Activated T-cell treated with anti-CD3 and anti-CD28 coated beads, Interleukin-2, amount 50 U/mL, for 72 hours (primary cell): ENCODE measurements at regions not wholly inside any gene's neighbourhood (a gene's known extent, or its start where the extent isn't known, plus 50 kb on each side); places are given as distances from the start of the nearest gene placed in this dataset.

Experiments used
- ATAC-seq, 2 donors: fragments of 150-1000 bp; cut with Tn5 transposase; replicated peaks in 1 of 2; 2 replicates each; pipeline ENCODE4 v1.10.0; 2021; ENCODE audit warnings: moderate library complexity in 2 of 2, mild to moderate bottlenecking in 1 of 2
- DNase-seq, 2 donors: peaks; one replicate each; pipeline ENCODE4 v3.0.0; 2021 to 2022; ENCODE audit warnings: mixed read lengths in 1 of 2
- H3K27ac Mint-ChIP-seq: one replicate; pipeline ENCODE4 v1.8.0; 2022; ENCODE audit warnings: mild to moderate bottlenecking, moderate library complexity, mixed read lengths
- H3K27me3 Mint-ChIP-seq: one replicate; pipeline ENCODE4 v1.8.0; 2022; ENCODE audit warnings: low read depth, mixed read lengths
- H3K36me3 Mint-ChIP-seq, 2 donors: one replicate each; pipeline ENCODE4 v1.8.0; 2022; ENCODE audit warnings: mixed read lengths in 2 of 2, mild to moderate bottlenecking in 1 of 2; ENCODE audit not compliant: insufficient read depth in 2 of 2
- H3K4me1 Mint-ChIP-seq: one replicate; pipeline ENCODE4 v1.8.0; 2022; ENCODE audit warnings: low read depth, mixed read lengths
- H3K4me3 Mint-ChIP-seq, 2 donors: one replicate each; pipeline ENCODE4 v1.8.0; 2022; ENCODE audit warnings: mild to moderate bottlenecking in 2 of 2, mixed read lengths in 2 of 2, moderate library complexity in 2 of 2
- H3K9me3 Mint-ChIP-seq, 2 donors: one replicate each; pipeline ENCODE4 v1.8.0; 2022; ENCODE audit warnings: mixed read lengths in 2 of 2

GRCh38 chr6:79335133-79335674 is 100.7 kb upstream of the HMGN3 start:
- Mint-ChIP-seq H3K4me3 (peak overlapping the region; percentile 35 to 77), H3K27ac (peak overlapping the region; percentile 75), H3K9me3 (peaks cover 0 to 2% of the 10 kb centered on the region in 2 donors), H3K4me1 (peaks cover 21% of the 10 kb centered on the region), H3K27me3 (peaks cover 25% of the 10 kb centered on the region), H3K36me3 (peaks cover 0 to 2% of the 10 kb centered on the region in 2 donors)
- ATAC-seq (peak; percentile 71 to 72), DNase-seq (peak in 1 of 2 donors; percentile 21)

DNA sequence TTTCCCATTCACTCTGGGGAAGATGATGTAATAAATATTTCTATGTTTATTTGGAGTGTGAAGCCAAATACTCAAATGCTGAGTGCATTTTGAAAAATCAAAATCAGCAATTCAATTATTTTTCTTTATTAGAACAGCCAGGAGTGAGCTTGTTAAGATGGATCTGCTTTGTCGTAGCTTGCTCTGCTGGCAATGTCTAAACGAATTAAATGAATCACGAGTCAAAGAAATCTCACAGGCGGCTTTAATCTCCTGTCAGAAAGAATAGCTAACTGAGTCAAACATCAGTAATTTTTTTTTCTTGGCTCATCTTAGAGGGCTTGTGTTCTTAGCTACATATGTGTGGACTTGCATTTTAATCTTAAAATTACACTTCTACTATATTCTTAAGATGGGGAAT is 100.2 kb upstream of the HMGN3 start:
- ATAC-seq (no peak), DNase-seq (no peak)
- Mint-ChIP-seq H3K4me1 (peaks cover 21% of the 10 kb centered on the region), H3K9me3 (peaks cover 0 to 2% of the 10 kb centered on the region in 2 donors), H3K4me3 (peak overlapping the region; percentile 35 to 77), H3K27ac (peak overlapping the region; percentile 75), H3K27me3 (peaks cover 25% of the 10 kb centered on the region), H3K36me3 (peaks cover 0 to 2% of the 10 kb centered on the region in 2 donors)

DNA sequence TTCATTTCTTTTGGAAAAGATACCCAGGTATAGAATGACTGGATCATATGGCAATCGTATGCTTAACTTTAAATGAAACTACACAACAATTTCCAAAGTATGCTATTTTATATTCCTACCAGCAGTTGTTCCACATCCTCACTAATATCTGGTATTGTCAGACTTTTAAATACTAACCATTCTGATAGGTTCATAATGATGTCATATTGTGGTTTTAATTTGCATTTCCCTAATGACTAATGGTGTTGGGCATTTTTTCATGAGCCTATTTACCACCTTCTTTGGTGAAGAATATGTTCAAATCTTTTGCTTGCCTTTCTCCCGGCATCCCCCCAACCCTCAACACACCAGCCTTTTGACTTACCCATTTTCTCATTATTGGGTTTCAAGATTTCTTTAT is 96.2 kb upstream of the HMGN3 start:
- H3K27me3 Mint-ChIP-seq = peaks cover 27% of the 10 kb centered on the region
- ATAC-seq (no peak), DNase-seq (no peak)
- peaks cover 0 to 2% of the 10 kb centered on the region in 2 donors for H3K9me3 Mint-ChIP-seq
- peaks cover 0 to 2% of the 10 kb centered on the region in 2 donors for H3K36me3 Mint-ChIP-seq
- no peak overlapping the region for H3K27ac Mint-ChIP-seq
- H3K4me3 Mint-ChIP-seq = peak overlapping the region in 1 of 2 donors; percentile 16
- H3K4me1 Mint-ChIP-seq = peaks cover 21% of the 10 kb centered on the region

DNA sequence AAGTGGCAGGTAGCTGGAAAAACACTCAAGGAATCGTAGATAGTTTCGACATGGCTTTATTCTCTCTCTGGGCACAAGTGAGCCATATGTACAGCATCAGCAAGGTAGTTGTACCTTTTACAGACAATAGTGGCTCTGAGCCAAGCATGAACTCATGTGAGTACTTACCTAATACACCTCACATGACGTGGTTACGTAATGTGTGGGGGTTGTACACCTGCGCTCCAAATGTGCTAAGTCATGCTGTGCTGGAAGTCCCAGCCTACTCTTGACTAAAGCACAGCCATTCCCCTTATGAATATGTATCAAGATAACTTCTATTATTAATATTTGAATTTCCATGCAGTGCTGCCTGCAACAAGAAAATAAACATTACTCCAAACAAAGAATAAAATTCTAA is 78.8 kb upstream of the HMGN3 start:
- Mint-ChIP-seq H3K4me3 (no peak overlapping the region), H3K27me3 (peaks cover 20% of the 10 kb centered on the region), H3K4me1 (no peaks in the 10 kb centered on the region), H3K27ac (no peak overlapping the region), H3K9me3 (no peaks in the 10 kb centered on the region), H3K36me3 (no peaks in the 10 kb centered on the region)
- DNase-seq (no peak), ATAC-seq (no peak)

DNA sequence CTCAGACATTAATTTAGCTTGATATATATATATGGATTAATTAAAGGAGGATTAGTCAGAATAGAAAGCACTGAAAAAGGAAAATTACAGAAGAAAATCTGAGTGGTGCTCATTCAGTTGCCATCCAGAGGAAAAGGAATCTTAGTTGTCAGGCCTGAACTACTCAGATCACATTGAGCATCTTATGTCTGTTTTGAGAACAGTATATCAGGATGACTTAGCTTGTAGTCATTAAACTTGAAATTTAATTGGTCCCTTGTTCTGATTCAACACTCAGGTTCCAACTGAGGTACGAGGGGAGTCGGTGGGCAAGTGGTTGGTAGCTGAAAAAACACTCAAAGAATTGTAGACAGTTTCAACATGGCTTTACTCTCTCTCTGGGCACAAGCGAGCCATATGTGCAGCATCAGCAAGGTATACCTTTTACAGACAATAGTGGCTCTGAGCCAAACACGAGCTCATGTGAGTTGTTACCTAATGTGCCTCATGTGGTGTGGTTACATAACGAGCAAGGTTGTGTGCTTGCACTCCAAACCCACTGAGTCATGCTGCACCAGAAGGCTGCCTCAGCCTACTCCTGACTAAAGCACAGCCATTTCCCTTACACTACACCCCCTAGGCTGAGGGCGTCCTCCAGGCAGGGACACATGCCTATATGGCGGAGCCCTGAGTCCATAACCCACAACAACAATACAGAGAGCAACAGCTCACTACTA is 73.0 kb upstream of the HMGN3 start:
- ATAC-seq (no peak), DNase-seq (no peak)
- Mint-ChIP-seq H3K36me3 (no peaks in the 10 kb centered on the region), H3K4me1 (no peaks in the 10 kb centered on the region), H3K9me3 (no peaks in the 10 kb centered on the region), H3K27ac (no peak overlapping the region), H3K27me3 (no peaks in the 10 kb centered on the region), H3K4me3 (no peak overlapping the region)

- Mint-ChIP-seq H3K4me1 (no peaks in the 10 kb centered on the region), H3K36me3 (no peaks in the 10 kb centered on the region), H3K27ac (no peak overlapping the region), H3K9me3 (no peaks in the 10 kb centered on the region), H3K27me3 (peaks cover 14% of the 10 kb centered on the region), H3K4me3 (no peak overlapping the region)
- ATAC-seq (no peak), DNase-seq (no peak)
These were observed 70.5 kb upstream of the HMGN3 start for GRCh38 chr6:79305020-79305419.

DNA sequence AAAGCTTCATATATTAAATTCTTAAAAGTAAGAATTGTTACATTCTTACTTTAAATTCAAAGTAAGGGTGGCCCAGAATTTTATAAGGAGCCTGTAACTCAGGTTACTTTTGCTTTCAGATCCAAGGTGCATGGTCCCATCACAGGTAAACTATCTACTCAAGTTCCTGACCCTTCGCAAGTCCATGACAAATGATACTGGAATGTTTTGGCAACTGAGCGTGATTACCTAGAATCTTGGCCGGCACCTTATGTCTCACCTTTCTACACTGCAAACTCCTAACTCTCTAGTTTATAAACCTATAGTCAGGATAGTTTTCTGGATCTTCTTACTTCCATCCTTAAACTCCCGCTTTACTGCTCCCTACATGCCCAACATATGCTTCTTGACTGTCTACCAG is 67.9 kb upstream of the HMGN3 start:
- no peaks in the 10 kb centered on the region for H3K36me3 Mint-ChIP-seq
- no peaks in the 10 kb centered on the region for H3K4me1 Mint-ChIP-seq
- no peaks in the 10 kb centered on the region for H3K9me3 Mint-ChIP-seq
- H3K27me3 Mint-ChIP-seq = peaks cover 14% of the 10 kb centered on the region
- H3K27ac Mint-ChIP-seq = no peak overlapping the region
- DNase-seq = no peak
- H3K4me3 Mint-ChIP-seq = no peak overlapping the region
- no peak for ATAC-seq

GRCh38 chr6:79301290-79301689 is 66.8 kb upstream of the HMGN3 start:
- Mint-ChIP-seq H3K9me3 (no peaks in the 10 kb centered on the region), H3K27ac (no peak overlapping the region), H3K36me3 (no peaks in the 10 kb centered on the region), H3K27me3 (peaks cover 14% of the 10 kb centered on the region), H3K4me1 (no peaks in the 10 kb centered on the region), H3K4me3 (no peak overlapping the region)
- DNase-seq (no peak), ATAC-seq (no peak)

DNA sequence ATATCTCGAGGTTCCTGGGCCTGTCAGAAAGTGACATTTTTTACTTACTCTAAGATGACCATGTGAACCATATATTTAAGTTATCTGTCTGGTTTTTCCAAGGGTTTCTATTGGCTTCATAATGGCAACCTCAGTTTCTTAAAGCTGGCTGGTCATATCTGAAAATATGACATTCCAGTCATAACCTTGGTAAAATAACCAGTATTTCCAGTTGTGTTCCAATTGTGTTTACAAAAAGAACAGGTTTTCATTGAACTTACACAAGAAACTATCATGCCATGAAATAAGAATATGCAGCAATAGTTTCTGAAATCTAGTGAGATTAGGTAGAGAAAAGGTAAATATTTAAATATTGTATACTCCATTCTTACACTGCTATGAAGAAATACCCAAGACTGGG is 61.7 kb upstream of the HMGN3 start:
- no peaks in the 10 kb centered on the region for H3K36me3 Mint-ChIP-seq
- H3K4me1 Mint-ChIP-seq = no peaks in the 10 kb centered on the region
- peaks cover 9% of the 10 kb centered on the region for H3K27me3 Mint-ChIP-seq
- H3K4me3 Mint-ChIP-seq = no peak overlapping the region
- ATAC-seq (no peak), DNase-seq (no peak)
- H3K9me3 Mint-ChIP-seq = peaks cover 0 to 3% of the 10 kb centered on the region in 2 donors
- H3K27ac Mint-ChIP-seq = no peak overlapping the region
